DOHH2 (cell line): ENCODE measurements at regions not wholly inside any gene's neighbourhood (a gene's known extent, or its start where the extent isn't known, plus 50 kb on each side); places are given as distances from the start of the nearest gene placed in this dataset.

ENCODE experiments used
- CTCF ChIP-seq: fragments of 200-600 bp; sonication (generic); IDR thresholded peaks from one replicate; pipeline ENCODE4 v1.5.1; 2014; ENCODE audit warnings: antibody characterized with exemption, mild to moderate bottlenecking, low read depth, low read length; ENCODE audit not compliant: poor library complexity, severe bottlenecking
- EZH2phosphoT487 ChIP-seq: fragments of 200-600 bp; sonication (generic); IDR thresholded peaks from 2 replicates; pipeline ENCODE4 v1.6.1; 2017; ENCODE audit warnings: borderline replicate concordance, mild to moderate bottlenecking, antibody characterized with exemption, low read length, moderate library complexity, mixed read lengths

- TF ChIP-seq CTCF: no peak
- no peak for TF ChIP-seq EZH2phosphoT487
Observed at GRCh38 chr12:125676366-125676765, 611.1 kb downstream of the AACS start.
